Activated CD8-positive, alpha-beta T cell treated with anti-CD3 and anti-CD28 coated beads, Interleukin-2, amount 10 ng/mL, durations not matched to agents 7 days and 5 days (primary cell): ENCODE measurements at regions not wholly inside any gene's neighbourhood (a gene's known extent, or its start where the extent isn't known, plus 50 kb on each side); places are given as distances from the start of the nearest gene placed in this dataset.

Experiments
- ATAC-seq: fragments of 150-1000 bp; cut with Tn5 transposase; one replicate; pipeline ENCODE4 v1.10.0; 2021; ENCODE audit warnings: moderate library complexity
- CTCF ChIA-PET: fragments of 350-600 bp; sonication (Branson Sonifier 250); formaldehyde crosslinking; loops from one replicate; lab custom pipeline; 2021; ENCODE audit warnings: antibody characterized with exemption; lab: Charles Lee
- POLR2A ChIA-PET: fragments of 350-600 bp; sonication (Branson Sonifier 250); formaldehyde crosslinking; loops from one replicate; lab custom pipeline; 2021; ENCODE audit warnings: antibody characterized with exemption; lab: Charles Lee
- DNase-seq: peaks from one replicate; pipeline ENCODE4 v3.0.0-alpha.2; 2020
- H3K27ac Mint-ChIP-seq: one replicate; pipeline ENCODE4 v1.8.0; 2021; ENCODE audit warnings: mild to moderate bottlenecking, mixed read lengths
- H3K27me3 Mint-ChIP-seq: one replicate; pipeline ENCODE4 v1.8.0; 2021; ENCODE audit warnings: low read depth, mixed read lengths
- H3K36me3 Mint-ChIP-seq: one replicate; pipeline ENCODE4 v1.8.0; 2021; ENCODE audit warnings: low read depth, mixed read lengths
- H3K4me1 Mint-ChIP-seq: one replicate; pipeline ENCODE4 v1.8.0; 2021; ENCODE audit warnings: low read depth, mixed read lengths
- H3K4me3 Mint-ChIP-seq: one replicate; pipeline ENCODE4 v1.8.0; 2021; ENCODE audit warnings: mild to moderate bottlenecking, mixed read lengths
- H3K9me3 Mint-ChIP-seq: one replicate; pipeline ENCODE4 v1.8.0; 2022; ENCODE audit warnings: mixed read lengths; ENCODE audit not compliant: insufficient read depth

DNA sequence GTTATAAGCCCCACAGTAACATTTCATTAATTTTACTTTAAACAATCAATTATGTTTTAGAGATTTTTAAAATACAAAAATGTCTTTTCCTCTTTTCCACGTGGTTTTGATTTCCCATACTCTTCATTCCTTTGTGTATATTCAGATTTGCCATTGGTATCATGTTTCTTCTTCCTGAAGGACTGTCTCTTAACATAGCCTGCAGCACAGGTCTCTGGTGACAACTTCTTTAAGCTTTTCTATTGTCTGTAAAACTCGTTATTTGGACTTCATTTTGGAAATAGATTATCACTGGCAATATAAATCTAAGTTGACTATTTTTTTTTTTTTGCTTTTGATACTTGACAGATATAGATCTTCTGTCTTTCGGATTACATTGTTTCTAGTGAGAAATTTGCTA lies 115.2 kb upstream of the KLHL29 start:
- Mint-ChIP-seq H3K4me1 (no peaks in the 10 kb centered on the region), H3K9me3 (no peaks in the 10 kb centered on the region), H3K27me3 (peaks cover 16% of the 10 kb centered on the region), H3K27ac (no peak overlapping the region), H3K4me3 (no peak overlapping the region), H3K36me3 (no peaks in the 10 kb centered on the region)
- CTCF ChIA-PET, result interaction anchor here (1.3 kb wide), 1 partner anchor 10 kb away, joined by 3 read pairs; no protein-coding TSS in a partner anchor
- no peak for ATAC-seq
- DNase-seq, result no peak
- POLR2A ChIA-PET, result no interaction called here

DNA sequence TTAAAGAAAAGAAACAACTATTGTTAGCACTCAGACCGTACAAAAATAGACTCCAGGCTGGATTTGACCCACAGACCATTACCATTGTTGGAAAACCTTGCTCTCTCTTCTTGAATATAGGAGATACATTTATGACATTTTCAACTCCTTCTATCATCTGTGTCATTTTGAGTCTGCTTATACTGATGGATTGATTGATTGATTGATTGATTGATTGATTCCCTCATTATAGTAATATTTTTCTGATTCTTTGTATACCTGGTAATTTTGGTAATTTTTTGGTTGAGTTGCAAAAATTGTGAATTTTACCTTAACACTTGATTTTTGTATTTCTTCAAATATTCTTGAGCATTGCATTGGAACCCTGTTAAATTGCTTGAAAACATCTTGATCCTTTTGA lies 114.2 kb upstream of the KLHL29 start:
- POLR2A ChIA-PET, result no interaction called here
- Mint-ChIP-seq H3K4me1 (no peaks in the 10 kb centered on the region), H3K36me3 (no peaks in the 10 kb centered on the region), H3K27ac (no peak overlapping the region), H3K9me3 (no peaks in the 10 kb centered on the region), H3K4me3 (no peak overlapping the region), H3K27me3 (peaks cover 11% of the 10 kb centered on the region)
- DNase-seq (no peak), ATAC-seq (no peak)
- CTCF ChIA-PET, result no interaction called here

DNA sequence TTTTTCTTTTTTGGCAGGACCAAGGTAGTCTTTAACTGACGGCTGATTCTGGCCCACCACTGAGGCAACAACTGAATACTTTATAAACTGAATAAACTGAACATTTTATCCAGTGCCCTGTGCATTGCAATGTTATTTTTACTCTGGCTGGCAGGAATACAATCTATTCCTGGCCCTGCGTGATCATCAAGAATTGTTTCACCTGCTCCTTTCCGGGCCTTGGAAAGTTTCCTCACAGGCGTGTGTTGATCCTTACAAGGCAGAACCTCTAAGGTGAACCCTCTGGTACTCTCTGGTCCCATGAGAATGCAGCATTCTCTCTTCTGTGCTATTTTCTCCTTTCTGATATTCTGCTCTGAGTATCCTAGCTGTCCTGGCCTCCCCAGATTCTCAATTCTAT lies 113.7 kb upstream of the KLHL29 start:
- Mint-ChIP-seq H3K27ac (no peak overlapping the region), H3K27me3 (peaks cover 10% of the 10 kb centered on the region), H3K36me3 (no peaks in the 10 kb centered on the region), H3K4me1 (no peaks in the 10 kb centered on the region), H3K9me3 (no peaks in the 10 kb centered on the region), H3K4me3 (no peak overlapping the region)
- POLR2A ChIA-PET, result no interaction called here
- ATAC-seq (no peak), DNase-seq (no peak)
- CTCF ChIA-PET, result no interaction called here

DNA sequence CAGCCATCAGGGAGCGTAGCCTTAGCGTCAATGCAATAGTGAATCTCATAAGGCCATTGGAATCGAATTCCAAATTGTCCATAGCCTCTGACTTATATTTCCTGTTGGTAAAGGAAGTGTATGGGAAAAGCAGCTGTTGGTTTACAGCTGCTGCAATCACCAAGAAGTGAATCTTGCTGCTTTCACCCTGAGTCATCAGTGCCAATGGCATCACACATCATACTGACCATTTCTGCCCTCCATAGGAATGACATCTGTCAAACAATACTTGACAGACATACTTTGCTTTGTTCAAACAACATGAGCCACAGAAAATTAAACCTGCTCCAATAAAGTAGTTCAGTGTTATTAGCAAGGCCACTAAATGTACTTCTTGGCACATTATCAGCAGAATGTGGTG lies 111.2 kb upstream of the KLHL29 start:
- no peaks in the 10 kb centered on the region for H3K36me3 Mint-ChIP-seq
- peaks cover 9% of the 10 kb centered on the region for H3K27me3 Mint-ChIP-seq
- H3K4me1 Mint-ChIP-seq, result no peaks in the 10 kb centered on the region
- H3K4me3 Mint-ChIP-seq, result no peak overlapping the region
- ChIA-PET CTCF (interaction anchor here (0.7 kb wide), 1 partner anchor 80 kb away, joined by 3 read pairs; no protein-coding TSS in a partner anchor), POLR2A (no interaction called here)
- H3K9me3 Mint-ChIP-seq, result no peaks in the 10 kb centered on the region
- H3K27ac Mint-ChIP-seq, result no peak overlapping the region
- no peak for ATAC-seq
- no peak for DNase-seq

DNA sequence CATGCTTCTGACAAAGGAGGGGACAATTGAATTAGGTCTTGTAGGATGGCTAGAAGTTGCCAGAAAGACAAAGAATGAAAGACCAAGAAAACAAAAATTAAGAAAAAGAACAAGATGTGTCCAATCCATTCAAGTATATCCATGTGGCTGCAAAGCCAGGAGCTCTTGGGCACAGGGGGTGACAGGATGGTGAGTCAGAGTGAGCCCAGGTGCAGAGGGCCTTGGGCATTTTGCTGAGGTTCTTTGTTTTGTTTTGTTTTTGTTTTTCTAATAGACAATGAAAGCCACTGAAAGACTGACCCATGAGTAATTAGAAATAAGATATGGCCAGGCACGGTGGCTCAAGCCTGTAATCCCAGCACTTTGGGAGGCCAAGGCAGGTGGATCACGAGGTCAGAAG lies 104.6 kb upstream of the KLHL29 start:
- Mint-ChIP-seq H3K4me3 (no peak overlapping the region), H3K4me1 (no peaks in the 10 kb centered on the region), H3K27ac (no peak overlapping the region), H3K36me3 (no peaks in the 10 kb centered on the region), H3K27me3 (peaks cover 11% of the 10 kb centered on the region), H3K9me3 (no peaks in the 10 kb centered on the region)
- ChIA-PET CTCF (no interaction called here), POLR2A (no interaction called here)
- DNase-seq (no peak), ATAC-seq (no peak)

DNA sequence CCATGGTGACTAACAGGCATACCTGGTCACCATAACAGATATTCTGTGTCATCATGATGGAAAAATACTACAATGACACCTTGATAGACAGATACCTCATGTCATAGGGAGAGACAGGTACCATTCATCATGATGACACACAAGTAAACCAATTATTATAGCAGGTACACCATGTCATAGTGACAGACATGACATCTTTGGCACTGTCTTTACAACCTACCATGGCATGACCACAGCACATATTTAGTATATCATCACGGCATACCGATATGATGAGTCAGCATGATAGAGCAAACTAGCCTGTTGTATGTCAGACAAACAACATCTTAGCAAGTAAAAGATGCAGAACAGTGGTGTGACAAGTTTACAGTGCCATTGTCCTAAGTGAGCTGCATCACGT lies 101.3 kb upstream of the KLHL29 start:
- no peaks in the 10 kb centered on the region for H3K9me3 Mint-ChIP-seq
- H3K36me3 Mint-ChIP-seq, result no peaks in the 10 kb centered on the region
- no peak for ATAC-seq
- CTCF ChIA-PET, result interaction anchor here (0.9 kb wide), 1 partner anchor 29 kb away, joined by 3 read pairs; no protein-coding TSS in a partner anchor
- H3K4me1 Mint-ChIP-seq, result no peaks in the 10 kb centered on the region
- peaks cover 21% of the 10 kb centered on the region for H3K27me3 Mint-ChIP-seq
- DNase-seq, result no peak
- POLR2A ChIA-PET, result interaction anchor here (0.6 kb wide), 1 partner anchor 229 kb away, joined by 3 read pairs; no protein-coding TSS in a partner anchor
- no peak overlapping the region for H3K4me3 Mint-ChIP-seq
- H3K27ac Mint-ChIP-seq, result no peak overlapping the region

DNA sequence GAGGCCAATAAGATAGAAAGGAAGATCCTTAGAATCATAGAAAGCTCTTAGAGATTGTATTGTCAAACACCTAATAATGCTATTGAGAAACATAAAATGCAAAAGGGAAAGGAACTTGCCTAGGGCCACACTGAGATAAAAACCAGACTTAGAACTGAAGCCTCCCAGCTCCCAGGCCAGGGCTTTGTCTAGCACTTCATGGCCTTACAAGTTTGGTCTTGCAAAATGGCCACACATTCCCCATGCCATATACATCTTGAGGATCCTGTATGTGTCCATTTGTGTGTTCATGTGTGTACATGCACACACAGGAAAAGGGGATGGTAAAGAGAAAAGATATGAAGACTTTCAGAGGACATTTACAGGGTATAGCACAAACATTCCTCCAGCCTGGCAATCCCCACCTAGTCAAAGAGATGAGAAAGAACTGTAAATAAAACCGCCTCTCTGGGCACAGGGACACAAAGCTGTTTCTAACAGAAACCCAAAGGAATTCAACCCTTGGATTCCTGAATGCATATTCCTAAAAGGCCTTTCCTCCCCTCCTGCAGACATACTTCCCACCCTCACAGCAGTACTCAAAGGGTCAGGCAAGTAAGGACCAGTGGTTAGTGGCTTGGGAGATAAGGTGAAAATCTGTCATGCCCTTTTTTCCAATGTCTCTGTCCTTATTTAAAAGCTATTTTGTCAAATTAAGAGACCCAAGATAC lies 99.7 kb upstream of the KLHL29 start:
- H3K27me3 Mint-ChIP-seq, result peaks cover 26% of the 10 kb centered on the region
- ChIA-PET POLR2A (no interaction called here), CTCF (no interaction called here)

DNA sequence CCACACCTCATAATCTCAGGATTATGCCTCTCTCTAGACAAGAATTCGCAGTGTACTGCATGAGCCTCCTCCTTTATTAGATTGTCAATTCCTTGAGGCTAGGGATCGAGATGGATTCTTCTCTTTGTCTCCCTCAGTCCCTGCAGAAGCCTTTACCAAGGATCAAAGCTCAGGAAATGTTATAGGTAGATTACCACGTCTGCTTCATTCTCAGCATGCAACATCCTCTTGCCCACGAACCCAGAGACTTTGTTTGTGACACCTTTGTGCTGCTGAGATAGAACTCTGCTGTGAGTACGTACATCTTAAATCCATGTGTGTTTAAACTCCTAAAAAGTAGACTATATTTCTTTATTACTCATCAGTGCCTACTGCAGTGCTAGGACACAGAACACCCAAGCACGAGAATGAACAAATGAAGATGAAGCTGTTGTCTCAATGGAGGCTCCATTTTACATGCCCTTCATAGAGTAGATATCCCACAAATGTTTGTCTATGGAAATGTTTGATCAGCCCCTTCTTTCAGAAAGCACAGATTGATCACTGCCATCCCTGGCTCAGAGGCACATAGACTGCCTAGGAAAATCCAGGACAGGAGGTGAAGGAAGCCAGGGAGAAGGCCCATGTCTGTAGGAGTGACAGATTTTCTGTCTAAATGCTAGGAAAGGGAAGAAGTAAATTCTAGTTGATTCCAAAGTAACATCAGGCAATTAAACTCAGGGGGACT lies 98.8 kb upstream of the KLHL29 start:
- H3K4me3 Mint-ChIP-seq, result no peak overlapping the region
- DNase-seq (no peak), ATAC-seq (no peak)
- H3K4me1 Mint-ChIP-seq, result no peaks in the 10 kb centered on the region
- ChIA-PET CTCF (no interaction called here), POLR2A (no interaction called here)
- peaks cover 26% of the 10 kb centered on the region for H3K27me3 Mint-ChIP-seq
- no peaks in the 10 kb centered on the region for H3K36me3 Mint-ChIP-seq
- no peak overlapping the region for H3K27ac Mint-ChIP-seq
- H3K9me3 Mint-ChIP-seq, result no peaks in the 10 kb centered on the region

More for the DNA sequence above, 99.7 kb upstream of the KLHL29 start:
- H3K36me3 Mint-ChIP-seq, result no peaks in the 10 kb centered on the region
- H3K4me1 Mint-ChIP-seq, result no peaks in the 10 kb centered on the region
- no peaks in the 10 kb centered on the region for H3K9me3 Mint-ChIP-seq
- no peak overlapping the region for H3K4me3 Mint-ChIP-seq
- H3K27ac Mint-ChIP-seq, result no peak overlapping the region
- no peak for DNase-seq
- ATAC-seq, result no peak

DNA sequence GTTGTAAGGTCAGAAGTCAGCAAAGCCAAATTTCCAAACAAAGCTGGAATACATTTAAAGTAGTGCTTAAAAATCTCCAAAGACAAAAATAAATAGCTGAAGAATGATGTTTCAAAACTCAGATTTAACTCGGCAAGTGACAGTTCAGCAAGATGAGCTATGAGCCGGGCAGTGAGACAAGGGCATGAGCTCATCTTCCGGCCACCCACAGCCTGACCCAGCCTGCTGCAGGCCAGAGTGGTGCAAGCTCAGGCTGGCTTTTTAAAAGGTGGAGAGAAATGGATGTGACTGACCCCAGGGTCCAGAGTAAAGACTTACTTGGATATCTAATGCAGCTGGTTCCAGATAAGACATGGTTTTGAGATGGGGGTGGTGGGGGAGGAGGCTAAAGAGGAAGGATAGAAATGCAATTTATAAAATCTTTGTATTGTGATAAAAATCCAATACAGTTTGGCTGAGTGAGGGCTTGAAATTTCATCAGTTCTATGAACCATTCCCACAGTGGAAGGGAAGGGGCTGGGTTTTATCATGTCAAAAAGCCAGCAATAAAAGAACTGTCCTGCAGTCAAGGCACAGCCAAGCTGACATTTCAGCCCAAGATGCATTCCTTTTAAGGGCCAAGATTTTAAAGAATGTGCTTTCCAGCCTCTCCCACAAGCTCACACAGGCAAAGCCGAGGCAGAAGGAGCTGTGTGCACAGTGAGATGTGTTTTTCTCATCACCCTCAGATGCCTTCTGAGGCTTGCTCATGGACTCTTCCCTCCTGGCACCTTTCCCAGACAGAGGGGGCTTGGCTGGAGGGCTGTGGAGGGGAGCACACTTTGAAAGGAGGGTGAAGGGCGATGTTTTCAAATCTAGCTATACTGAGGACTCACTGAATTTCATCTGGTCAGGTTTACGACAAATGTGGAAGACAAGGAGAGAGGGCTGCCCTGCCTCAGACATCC lies 97.9 kb upstream of the KLHL29 start:
- ChIA-PET CTCF (no interaction called here), POLR2A (no interaction called here)
- DNase-seq (no peak), ATAC-seq (no peak)
- no peak overlapping the region for H3K27ac Mint-ChIP-seq
- H3K27me3 Mint-ChIP-seq, result peaks cover 28% of the 10 kb centered on the region
- no peaks in the 10 kb centered on the region for H3K36me3 Mint-ChIP-seq
- H3K4me3 Mint-ChIP-seq, result no peak overlapping the region
- H3K4me1 Mint-ChIP-seq, result no peaks in the 10 kb centered on the region
- H3K9me3 Mint-ChIP-seq, result no peaks in the 10 kb centered on the region

DNA sequence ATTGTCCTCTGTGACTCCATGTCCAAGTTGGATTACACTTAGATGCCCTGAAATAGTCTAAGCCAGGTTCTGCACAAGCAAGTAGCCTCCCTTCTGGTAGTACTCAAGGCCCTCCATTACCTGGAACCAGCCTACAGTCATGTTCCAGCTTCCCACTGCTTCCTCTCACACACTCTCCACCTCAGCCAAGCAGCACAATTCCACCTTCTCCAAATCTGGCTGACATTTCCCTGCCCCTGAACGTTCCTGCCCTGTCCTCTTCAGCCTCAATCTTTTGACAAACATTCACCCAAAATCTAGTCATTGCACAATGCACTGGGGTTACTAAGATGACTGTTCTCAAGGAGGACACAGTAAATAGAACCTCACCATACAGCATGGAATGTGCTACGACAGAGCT lies 95.3 kb upstream of the KLHL29 start:
- no peaks in the 10 kb centered on the region for H3K9me3 Mint-ChIP-seq
- ChIA-PET POLR2A (no interaction called here), CTCF (no interaction called here)
- DNase-seq, result no peak
- H3K27me3 Mint-ChIP-seq, result peaks cover 27% of the 10 kb centered on the region
- no peaks in the 10 kb centered on the region for H3K4me1 Mint-ChIP-seq
- H3K27ac Mint-ChIP-seq, result no peak overlapping the region
- H3K36me3 Mint-ChIP-seq, result no peaks in the 10 kb centered on the region
- no peak for ATAC-seq
- no peak overlapping the region for H3K4me3 Mint-ChIP-seq

DNA sequence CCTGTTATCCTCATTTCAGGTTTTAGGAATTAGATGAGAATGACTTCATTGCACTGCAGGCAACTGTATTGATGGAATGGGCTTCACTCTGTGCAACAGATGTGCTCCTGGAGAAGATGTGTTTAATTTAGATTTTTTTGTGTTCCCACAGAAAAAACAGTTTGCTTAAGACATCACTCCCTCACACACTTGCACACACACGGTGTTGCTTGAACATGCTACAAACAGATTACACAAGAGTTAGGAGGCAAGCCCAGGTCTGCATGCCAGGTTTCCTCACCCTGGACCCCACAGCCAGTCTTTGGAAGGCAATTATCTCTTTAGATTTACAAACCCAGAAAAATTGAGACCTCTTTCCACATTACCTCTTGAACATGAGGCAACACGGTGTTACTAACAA lies 93.7 kb upstream of the KLHL29 start:
- Mint-ChIP-seq H3K36me3 (no peaks in the 10 kb centered on the region), H3K4me3 (no peak overlapping the region), H3K4me1 (no peaks in the 10 kb centered on the region), H3K9me3 (no peaks in the 10 kb centered on the region), H3K27ac (no peak overlapping the region), H3K27me3 (peaks cover 22% of the 10 kb centered on the region)
- DNase-seq (no peak), ATAC-seq (no peak)
- ChIA-PET POLR2A (no interaction called here), CTCF (no interaction called here)

DNA sequence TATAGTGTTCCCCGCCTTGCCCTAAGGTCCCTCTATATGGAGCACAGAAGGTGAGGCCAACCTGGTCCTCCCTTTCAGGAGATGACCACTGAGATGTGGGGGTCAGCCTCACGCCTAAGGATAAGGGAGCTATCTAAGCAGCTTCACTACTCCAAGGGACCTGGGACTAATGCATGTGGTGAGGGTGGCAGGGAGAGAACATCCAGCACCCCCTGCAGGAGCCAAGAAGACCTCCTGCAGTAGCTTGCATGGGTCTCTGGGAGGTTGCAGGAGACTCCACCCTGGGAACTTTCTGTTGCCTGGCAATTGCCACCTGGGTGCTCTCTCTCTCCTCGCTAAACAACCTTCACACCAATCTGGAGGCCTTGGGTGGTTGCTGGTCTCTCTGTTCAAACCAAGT lies 93.0 kb upstream of the KLHL29 start:
- ChIA-PET CTCF (no interaction called here), POLR2A (no interaction called here)
- Mint-ChIP-seq H3K27ac (no peak overlapping the region), H3K9me3 (no peaks in the 10 kb centered on the region), H3K4me3 (no peak overlapping the region), H3K27me3 (peaks cover 16% of the 10 kb centered on the region), H3K36me3 (no peaks in the 10 kb centered on the region), H3K4me1 (no peaks in the 10 kb centered on the region)
- DNase-seq (no peak), ATAC-seq (no peak)
